SK-N-SH (cell line): ENCODE measurements at regions not wholly inside any gene's neighbourhood (a gene's known extent, or its start where the extent isn't known, plus 50 kb on each side); places are given as distances from the start of the nearest gene placed in this dataset.

ENCODE experiments used
- CTCF ChIA-PET: fragments of 300-600, 350-600 bp; formaldehyde crosslinking; extraction: SDS; loops from one replicate; lab custom pipeline; 2021; lab: Yijun Ruan, JAX
- POLR2A ChIA-PET: fragments of 350-600 bp; sonication (Branson Sonifier 250); formaldehyde crosslinking; extraction: SDS; loops from one replicate; lab custom pipeline; 2020; ENCODE audit warnings: antibody characterized with exemption, inconsistent platforms; lab: Yijun Ruan, JAX
- DNase-seq: peaks from one replicate; pipeline ENCODE4 v3.0.0; 2012
- H2AFZ ChIP-seq: fragments of 200-600 bp; sonication (generic); 2 replicates; pipeline ENCODE4 v1.8.1; 2016; ENCODE audit warnings: antibody characterized with exemption, mild to moderate bottlenecking, low read depth
- H3F3A ChIP-seq: fragments of 200-600 bp; sonication (generic); replicated peaks from 2 replicates; pipeline ENCODE3; 2016; ENCODE audit warnings: antibody characterized with exemption, mild to moderate bottlenecking; ENCODE audit not compliant: insufficient read depth
- H3K27ac ChIP-seq, 2 experiments: fragments of 200-500 bp in 1 of 2; fragments of 200-600 bp in 1 of 2; sonication (Bioruptor generic) in 1 of 2; sonication (generic), shearing (Covaris generic) in 1 of 2; 2 replicates each; pipeline versions ENCODE4 v1.5.1 to v1.6.1; 2014 to 2016; ENCODE audit warnings: low read depth in 2 of 2, inconsistent platforms in 1 of 2, low read length in 1 of 2, mild to moderate bottlenecking in 1 of 2, mixed read lengths in 1 of 2
- H3K27me3 ChIP-seq: fragments of 200-600 bp; sonication (generic), shearing (Covaris generic); 2 replicates; pipeline ENCODE4 v1.6.1; 2016; ENCODE audit warnings: mixed run types; ENCODE audit not compliant: insufficient read depth
- H3K36me3 ChIP-seq, 2 experiments: fragments of 200-500 bp in 1 of 2; fragments of 200-600 bp in 1 of 2; sonication (Bioruptor generic) in 1 of 2; sonication (generic) in 1 of 2; replicated peaks in 1 of 2; 2 replicates each; pipeline versions ENCODE3 to v1.5.1; 2014 to 2016; ENCODE audit warnings: low read length in 1 of 2, mild to moderate bottlenecking in 1 of 2; ENCODE audit not compliant: insufficient read depth in 2 of 2, control insufficient read depth in 1 of 2
- H3K4me1 ChIP-seq, 2 experiments: fragments of 200-500 bp in 1 of 2; fragments of 200-600 bp in 1 of 2; sonication (Bioruptor generic) in 1 of 2; sonication (generic), shearing (Covaris generic) in 1 of 2; 2 replicates each; pipeline versions ENCODE4 v1.5.1 to v1.6.1; 2014 to 2016; ENCODE audit warnings: low read depth in 1 of 2, low read length in 1 of 2, mixed run types in 1 of 2; ENCODE audit not compliant: insufficient read depth in 2 of 2, control insufficient read depth in 1 of 2
- H3K4me2 ChIP-seq: fragments of 200-600 bp; sonication (generic), shearing (Covaris generic); 2 replicates; pipeline ENCODE4 v1.6.1; 2017; ENCODE audit warnings: mixed run types
- H3K4me3 ChIP-seq, 2 experiments: fragments of 200-500 bp in 1 of 2; fragments of 200-600 bp in 1 of 2; sonication (Bioruptor generic) in 1 of 2; sonication (generic), shearing (Covaris generic) in 1 of 2; 2 replicates each; pipeline versions ENCODE4 v1.5.1 to v1.8.1; 2014 to 2016; ENCODE audit warnings: low read depth in 2 of 2, inconsistent platforms in 1 of 2, low read length in 1 of 2, mild to moderate bottlenecking in 1 of 2, mixed read lengths in 1 of 2, moderate library complexity in 1 of 2
- H3K79me2 ChIP-seq: fragments of 200-600 bp; sonication (generic); 2 replicates; pipeline ENCODE4 v1.8.1; 2017; ENCODE audit warnings: mild to moderate bottlenecking; ENCODE audit not compliant: insufficient read depth
- H3K9ac ChIP-seq: fragments of 200-600 bp; sonication (generic); 2 replicates; pipeline ENCODE4 v1.6.1; 2017; ENCODE audit warnings: mixed run types
- H3K9me2 ChIP-seq: fragments of 200-600 bp; sonication (generic); 2 replicates; pipeline ENCODE4 v1.6.1; 2017; ENCODE audit warnings: mixed run types
- H3K9me3 ChIP-seq: fragments of 200-600 bp; sonication (generic); 2 replicates; pipeline ENCODE4 v1.6.1; 2017; ENCODE audit warnings: mixed run types, mild to moderate bottlenecking, moderate library complexity
- H4K20me1 ChIP-seq: fragments of 200-600 bp; sonication (generic); 2 replicates; pipeline ENCODE4 v1.6.1; 2017; ENCODE audit warnings: mild to moderate bottlenecking, mixed run types; ENCODE audit not compliant: insufficient read depth
- CHD2 ChIP-seq: fragments of 150-350 bp; IDR thresholded peaks from 2 replicates; pipeline ENCODE4 v1.6.1; 2018; ENCODE audit warnings: low read length; ENCODE audit not compliant: partially characterized antibody
- FOSL2 ChIP-seq: IDR thresholded peaks from 2 replicates; pipeline ENCODE4 v1.4.0; 2012; ENCODE audit warnings: low read depth, mild to moderate bottlenecking, moderate library complexity, borderline replicate concordance
- MEF2A ChIP-seq: IDR thresholded peaks from 2 replicates; pipeline ENCODE4 v1.4.0; 2012; ENCODE audit warnings: low read depth, borderline replicate concordance
- NFIC ChIP-seq: IDR thresholded peaks from 2 replicates; pipeline ENCODE4 v1.4.0; 2012; ENCODE audit warnings: borderline replicate concordance
- NRF1 ChIP-seq: IDR thresholded peaks from 2 replicates; pipeline ENCODE4 v1.6.1; 2012; ENCODE audit warnings: low read depth, mild to moderate bottlenecking, low read length
- POLR2AphosphoS5 ChIP-seq: IDR thresholded peaks from 2 replicates; pipeline ENCODE4 v1.6.1; 2012; ENCODE audit warnings: low read depth, low read length
- RAD21 ChIP-seq: IDR thresholded peaks from 2 replicates; pipeline ENCODE4 v1.6.1; 2012; ENCODE audit warnings: mild to moderate bottlenecking, low read length
- SMC3 ChIP-seq: IDR thresholded peaks from 2 replicates; pipeline ENCODE4 v1.6.1; 2012; ENCODE audit warnings: low read depth, low read length, improper control_type of control experiment
- USF2 ChIP-seq: fragments of 150-350 bp; IDR thresholded peaks from 2 replicates; pipeline ENCODE4 v1.6.1; 2017; ENCODE audit warnings: antibody characterized with exemption, low read length, low read depth, borderline replicate concordance
- ZBTB33 ChIP-seq: IDR thresholded peaks from 2 replicates; pipeline ENCODE4 v1.4.0; 2012; ENCODE audit warnings: low read depth, borderline replicate concordance
- WGBS: methylation state at CpG from one replicate; pipeline ENCODE4 v1.1.6; 2017; ENCODE audit warnings: low lambda C conversion rate; 5-methylcytosine and 5-hydroxymethylcytosine counted together

GRCh38 chr2:122927197-122927596, 1097.9 kb upstream of the CNTNAP5 start (continued):
- TF ChIP-seq USF2, result no peak

- H3K27me3 ChIP-seq, result no peaks in the 10 kb centered on the region
- TF ChIP-seq MEF2A (no peak), SMC3 (no peak), ZBTB33 (no peak), NFIC (no peak), POLR2AphosphoS5 (no peak), CHD2 (no peak), NRF1 (no peak)
- TF ChIP-seq, all 33 proteins: peak for 0
- H3K4me3 ChIP-seq, result no peak overlapping the region
- H3K4me2 ChIP-seq, result no peak overlapping the region
- H4K20me1 ChIP-seq, result no peaks in the 10 kb centered on the region
- no peaks in the 10 kb centered on the region for H3K36me3 ChIP-seq
- no peaks in the 10 kb centered on the region for H3F3A ChIP-seq
- no peak overlapping the region for H3K27ac ChIP-seq
- ChIA-PET CTCF (no interaction called here), POLR2A (no interaction called here)
- H3K79me2 ChIP-seq, result no peaks in the 10 kb centered on the region
- H3K9me2 ChIP-seq, result no peaks in the 10 kb centered on the region
- peaks cover 0 to 3% of the 10 kb centered on the region in 2 experiments; a peak in 3 of 4 replicates for H3K4me1 ChIP-seq
- no peak overlapping the region for H2AFZ ChIP-seq
- WGBS, result 33% methylated on average over 4 of the region's 4 CpGs
- DNase-seq, result no peak
- H3K9me3 ChIP-seq, result no peaks in the 10 kb centered on the region; the same call in 1 of the 2 replicates
- no peak overlapping the region for H3K9ac ChIP-seq
Measured at GRCh38 chr2:122927710-122928557, 1097.2 kb upstream of the CNTNAP5 start.

- Histone ChIP-seq H3K9ac (no peak overlapping the region), H3K9me3 (no peaks in the 10 kb centered on the region; the same call in 1 of the 2 replicates), H3K79me2 (no peaks in the 10 kb centered on the region), H2AFZ (no peak overlapping the region), H3K4me3 (no peak overlapping the region), H3K27ac (no peak overlapping the region), H3K4me2 (no peak overlapping the region), H3F3A (no peaks in the 10 kb centered on the region), H3K36me3 (no peaks in the 10 kb centered on the region), H3K27me3 (no peaks in the 10 kb centered on the region), H4K20me1 (no peaks in the 10 kb centered on the region), H3K9me2 (no peaks in the 10 kb centered on the region), H3K4me1 (no peaks in the 10 kb centered on the region; a peak in 2 of 4 replicates)
- DNase-seq, result peak; percentile 1
- WGBS, result 20% methylated on average over 1 of the region's 1 CpG
- ChIA-PET POLR2A (no interaction called here), CTCF (interaction anchor here (1.0 kb wide), 1 partner anchor 40 kb away, joined by 3 read pairs; no protein-coding TSS in a partner anchor)
- no peak for TF ChIP-seq ZBTB33
- no peak for TF ChIP-seq SMC3
- no peak for TF ChIP-seq RAD21
- TF ChIP-seq FOSL2, result no peak
Measured at GRCh38 chr2:122929347-122929746, 1095.7 kb upstream of the CNTNAP5 start.
